ENCODE measurements at regions not wholly inside any gene's neighbourhood (a gene's known extent, or its start where the extent isn't known, plus 50 kb on each side); places are given as distances from the start of the nearest gene placed in this dataset.
"Not testable (repeated sequence)": the region's sequence is repeated elsewhere in the genome, so short reads cannot be mapped to it uniquely, and the experiment has no call there.

- no peak for DNase-seq
Measured at GRCh38 chr6:15827496-15828255, 164.8 kb upstream of the DTNBP1 start.

- DNase-seq, result no peak
Measured at GRCh38 chr6:15826814-15827318, 164.0 kb upstream of the DTNBP1 start.

- DNase-seq, result no peak
Measured at GRCh38 chr6:15825332-15825930, 162.6 kb upstream of the DTNBP1 start.

- no peak for DNase-seq
Measured at GRCh38 chr6:15824811-15825210, 162.0 kb upstream of the DTNBP1 start.

- DNase-seq, result no peak
Measured at GRCh38 chr6:15823838-15824414, 161.1 kb upstream of the DTNBP1 start.

GRCh38 chr6:15822835-15823234 is 160.0 kb upstream of the DTNBP1 start:
- no peak for DNase-seq

GRCh38 chr6:15819841-15820240 is 157.0 kb upstream of the DTNBP1 start:
- no peak for DNase-seq

- DNase-seq, result no peak
Measured at GRCh38 chr6:15819226-15819625, 156.4 kb upstream of the DTNBP1 start.

GRCh38 chr6:15818491-15818890 is 155.7 kb upstream of the DTNBP1 start:
- DNase-seq, result no peak

- no peak for DNase-seq
Measured at GRCh38 chr6:15818044-15818443, 155.2 kb upstream of the DTNBP1 start.

GRCh38 chr6:15817100-15817499 is 154.3 kb upstream of the DTNBP1 start:
- DNase-seq, result no peak

GRCh38 chr6:15816661-15817060 is 153.8 kb upstream of the DTNBP1 start:
- no peak for DNase-seq

GRCh38 chr6:15813698-15814097 is 150.9 kb upstream of the DTNBP1 start:
- DNase-seq, result not testable (repeated sequence)

GRCh38 chr6:15811107-15811506 is 148.3 kb upstream of the DTNBP1 start:
- DNase-seq, result no peak

- no peak for DNase-seq
Measured at GRCh38 chr6:15810618-15811017, 147.8 kb upstream of the DTNBP1 start.

- no peak for DNase-seq
Measured at GRCh38 chr6:15809367-15809766, 146.5 kb upstream of the DTNBP1 start.

- no peak for DNase-seq
Measured at GRCh38 chr6:15804164-15805154, 141.6 kb upstream of the DTNBP1 start.

- DNase-seq, result no peak
Measured at GRCh38 chr6:15802466-15802865, 139.6 kb upstream of the DTNBP1 start.

GRCh38 chr6:15801912-15802311 is 139.1 kb upstream of the DTNBP1 start:
- no peak for DNase-seq

GRCh38 chr6:15800841-15801617 is 138.2 kb upstream of the DTNBP1 start:
- no peak for DNase-seq

GRCh38 chr6:15798533-15799255 is 135.9 kb upstream of the DTNBP1 start:
- no peak for DNase-seq
